BE2C (cell line): ENCODE measurements at regions not wholly inside any gene's neighbourhood (a gene's known extent, or its start where the extent isn't known, plus 50 kb on each side); places are given as distances from the start of the nearest gene placed in this dataset.

ENCODE experiments used
- DNase-seq: peaks from one replicate; pipeline ENCODE4 v3.0.0-alpha.2; 2020
- H3K27me3 ChIP-seq: fragments of 250-450 bp; sonication (Bioruptor Pico); 2 replicates; pipeline ENCODE4 v1.5.1; 2020; ENCODE audit warnings: mild to moderate bottlenecking
- H3K36me3 ChIP-seq: fragments of 250-450 bp; sonication (Bioruptor Pico); 2 replicates; pipeline ENCODE4 v1.5.1; 2020; ENCODE audit warnings: mild to moderate bottlenecking
- H3K4me1 ChIP-seq: fragments of 250-450 bp; sonication (Bioruptor Pico); 2 replicates; pipeline ENCODE4 v1.5.1; 2020
- H3K4me3 ChIP-seq: 2 replicates; pipeline ENCODE4 v1.5.1; 2011; ENCODE audit warnings: low read depth, low read length
- H3K9me3 ChIP-seq: fragments of 250-450 bp; sonication (Bioruptor Pico); 2 replicates; pipeline ENCODE4 v1.5.1; 2020
- CTCF ChIP-seq: IDR thresholded peaks from 2 replicates; pipeline ENCODE4 v1.5.1; 2012; ENCODE audit warnings: mild to moderate bottlenecking, low read depth, low read length

DNA sequence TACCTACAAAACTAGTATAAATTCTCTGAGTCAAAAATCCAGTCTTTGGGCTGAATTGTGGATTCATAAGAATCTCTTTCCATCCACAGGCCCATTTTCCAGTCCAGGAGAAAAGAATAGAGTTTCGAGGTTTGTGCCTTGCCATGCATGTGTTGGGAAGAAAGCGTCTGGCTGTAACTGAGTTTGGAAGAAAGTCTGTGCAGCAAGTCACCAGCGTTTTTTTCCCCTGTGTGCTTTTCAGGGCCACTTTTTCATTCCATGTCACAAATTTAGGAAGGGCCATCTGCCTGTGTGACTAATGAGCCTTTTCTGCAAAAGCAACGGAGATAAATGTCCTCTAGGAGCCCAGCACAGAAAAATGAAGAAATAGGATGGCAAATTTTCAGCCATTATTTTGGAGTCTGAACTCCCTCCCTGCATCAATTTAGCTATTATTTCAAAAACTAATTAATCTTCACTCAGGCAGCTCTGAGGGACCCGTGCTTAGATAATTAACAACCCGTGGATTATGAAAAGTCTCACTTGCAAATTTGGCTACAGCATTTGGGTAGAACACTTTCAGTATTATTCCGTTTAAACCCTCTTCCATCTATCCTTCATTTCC lies 261.5 kb downstream of the SUDS3 start:
- no peak for TF ChIP-seq CTCF
- Histone ChIP-seq H3K27me3 (no peaks in the 10 kb centered on the region), H3K9me3 (no peaks in the 10 kb centered on the region), H3K36me3 (no peaks in the 10 kb centered on the region), H3K4me1 (no peaks in the 10 kb centered on the region), H3K4me3 (no peak overlapping the region)
- DNase-seq = no peak

DNA sequence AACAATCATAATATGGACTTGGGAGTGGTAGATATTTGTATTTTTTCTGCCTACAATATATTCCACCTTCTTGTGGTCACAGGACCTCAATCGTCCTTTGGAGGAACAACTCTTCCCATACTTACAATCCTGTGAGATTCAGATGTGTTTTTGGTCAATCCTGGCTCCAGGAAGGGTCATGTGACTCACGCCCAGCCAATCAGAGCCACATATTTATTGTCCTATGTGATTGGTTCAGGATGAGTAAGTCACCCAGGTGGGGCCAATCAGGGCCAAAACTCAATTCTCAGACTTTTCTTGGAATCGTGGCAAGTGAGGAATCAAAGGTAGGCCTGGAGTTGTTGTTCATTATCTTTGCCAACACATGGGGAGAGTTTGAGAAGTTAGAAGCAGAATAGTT lies 264.9 kb downstream of the SUDS3 start:
- Histone ChIP-seq H3K36me3 (no peaks in the 10 kb centered on the region), H3K4me1 (no peaks in the 10 kb centered on the region), H3K4me3 (no peak overlapping the region), H3K9me3 (no peaks in the 10 kb centered on the region), H3K27me3 (no peaks in the 10 kb centered on the region)
- DNase-seq = peak; percentile 19
- TF ChIP-seq CTCF = no peak

GRCh38 chr12:118645219-118645618 lies 268.9 kb downstream of the SUDS3 start:
- no peaks in the 10 kb centered on the region for H3K4me1 ChIP-seq
- H3K27me3 ChIP-seq = no peaks in the 10 kb centered on the region
- no peak overlapping the region for H3K4me3 ChIP-seq
- no peak for DNase-seq
- H3K36me3 ChIP-seq = no peaks in the 10 kb centered on the region
- no peaks in the 10 kb centered on the region for H3K9me3 ChIP-seq
- no peak for TF ChIP-seq CTCF

GRCh38 chr12:118649765-118650585 lies 273.6 kb downstream of the SUDS3 start:
- H3K9me3 ChIP-seq = no peaks in the 10 kb centered on the region
- H3K4me3 ChIP-seq = no peak overlapping the region
- H3K36me3 ChIP-seq = no peaks in the 10 kb centered on the region
- DNase-seq = no peak
- no peak for TF ChIP-seq CTCF
- H3K27me3 ChIP-seq = no peaks in the 10 kb centered on the region
- no peaks in the 10 kb centered on the region for H3K4me1 ChIP-seq

GRCh38 chr12:118650586-118650960 lies 274.2 kb downstream of the SUDS3 start:
- Histone ChIP-seq H3K4me1 (no peaks in the 10 kb centered on the region), H3K9me3 (no peaks in the 10 kb centered on the region), H3K36me3 (no peaks in the 10 kb centered on the region), H3K4me3 (no peak overlapping the region), H3K27me3 (no peaks in the 10 kb centered on the region)
- no peak for TF ChIP-seq CTCF
- no peak for DNase-seq

- Histone ChIP-seq H3K4me3 (no peak overlapping the region), H3K27me3 (no peaks in the 10 kb centered on the region), H3K9me3 (no peaks in the 10 kb centered on the region), H3K4me1 (no peaks in the 10 kb centered on the region), H3K36me3 (no peaks in the 10 kb centered on the region)
- no peak for DNase-seq
- TF ChIP-seq CTCF = no peak
These were observed 275.1 kb downstream of the SUDS3 start for GRCh38 chr12:118651487-118651886.
